ENCODE measurements at regions not wholly inside any gene's neighbourhood (a gene's known extent, or its start where the extent isn't known, plus 50 kb on each side); places are given as distances from the start of the nearest gene placed in this dataset.

DNA sequence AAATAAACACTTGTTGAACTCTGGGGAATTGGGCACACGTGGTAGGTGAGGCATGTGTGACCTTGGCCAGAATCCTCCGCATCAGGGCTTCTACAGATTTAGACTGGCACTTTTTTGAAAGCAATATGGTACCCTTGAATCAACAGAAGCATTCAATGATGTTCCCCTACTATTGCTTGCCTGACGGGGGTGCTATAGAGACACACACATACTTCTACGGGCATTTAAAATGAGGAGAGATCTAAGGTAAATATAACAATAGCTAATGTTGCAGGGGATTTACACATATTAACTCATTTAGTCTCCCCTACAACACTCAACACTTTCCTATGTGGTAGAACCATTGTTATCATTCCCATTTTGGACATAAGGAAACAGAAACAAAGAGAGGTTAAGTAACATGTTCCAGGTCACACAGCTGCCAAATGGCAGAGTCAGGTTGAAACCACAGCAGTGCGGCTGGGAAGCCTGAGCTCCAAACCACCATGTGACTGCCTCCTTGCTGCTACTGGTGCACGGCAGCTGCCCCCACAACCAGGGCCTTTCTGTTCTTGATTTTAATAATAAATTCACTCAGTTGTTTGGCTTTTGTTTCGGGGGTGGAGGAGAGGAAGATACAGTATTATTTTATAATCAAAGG, 147.4 kb downstream of the ZNF281 start:
- DNase-seq, result no peak
- H3K27ac ChIP-seq, result no peak overlapping the region
- no peaks in the 10 kb centered on the region for H3K27me3 ChIP-seq (replicated peaks in 1 of 7)
- no peak for TF ChIP-seq POLR2AphosphoS5 (IDR thresholded peaks at IDR 0.05)
- no peak for TF ChIP-seq CTCF (IDR thresholded peaks at IDR 0.05 in 8 of 11, conservative IDR thresholded peaks at IDR 0.05 in 3 of 11)
- no peak for TF ChIP-seq POLR2A (IDR thresholded peaks at IDR 0.05)
- 71 to 82% (median 73%) methylated on average over 7 of the region's 7 CpGs for WGBS, 5 donors
- no peaks in the 10 kb centered on the region for H3K9me3 ChIP-seq
- H3K36me3 ChIP-seq, result no peaks in the 10 kb centered on the region
- intact Hi-C loops (cut with DNase I; ENCODE audit: low total_unique reads), result no loop called here
- peaks cover 0 to 5% (median 0%) of the 10 kb centered on the region in 6 donors for H3K4me1 ChIP-seq
- no peak overlapping the region for H3K4me3 ChIP-seq

DNA sequence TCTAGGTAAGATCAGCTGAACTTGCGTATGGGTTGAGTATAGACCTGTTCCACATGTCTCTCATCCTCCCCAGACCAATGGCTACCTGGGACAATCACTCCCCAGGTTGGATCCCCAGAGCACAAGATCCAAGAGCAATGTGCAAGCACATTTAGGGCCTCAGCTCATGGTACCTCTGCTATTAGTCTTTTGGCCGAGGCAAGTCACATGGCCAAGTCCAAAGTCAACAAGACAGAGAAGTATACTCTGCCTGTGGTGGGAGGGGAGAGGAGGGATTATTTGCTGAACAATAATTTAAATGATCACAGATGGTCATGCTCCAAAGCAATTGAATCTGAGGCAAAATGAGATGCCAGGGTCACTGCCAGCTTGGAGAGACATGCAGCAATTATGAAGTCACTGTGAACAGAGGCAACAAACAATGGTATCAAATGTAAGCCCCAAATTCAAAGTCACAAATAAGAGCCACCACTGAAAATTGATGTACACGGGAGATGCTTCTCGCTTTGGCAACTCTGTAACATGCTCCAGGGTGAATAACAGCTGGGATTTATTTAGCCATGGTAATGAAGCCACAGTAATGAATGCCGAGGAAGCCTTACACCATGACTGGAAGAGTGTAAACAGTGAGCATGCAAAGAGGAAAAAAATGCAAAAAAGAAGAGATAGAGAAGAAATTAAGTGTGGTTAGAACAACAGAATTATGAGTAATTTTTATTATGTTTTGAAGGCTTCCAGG, 149.1 kb downstream of the ZNF281 start:
- TF ChIP-seq CTCF (IDR thresholded peaks at IDR 0.05 in 8 of 11, conservative IDR thresholded peaks at IDR 0.05 in 3 of 11), result no peak
- TF ChIP-seq POLR2A (IDR thresholded peaks at IDR 0.05), result no peak
- TF ChIP-seq POLR2AphosphoS5 (IDR thresholded peaks at IDR 0.05), result no peak
- peaks cover 0 to 4% (median 0%) of the 10 kb centered on the region in 7 donors for H3K27me3 ChIP-seq (replicated peaks in 1 of 7)
- no peak for DNase-seq
- H3K27ac ChIP-seq, result no peak overlapping the region
- no peaks in the 10 kb centered on the region for H3K9me3 ChIP-seq
- peaks cover 0 to 1% (median 0%) of the 10 kb centered on the region in 6 donors for H3K4me1 ChIP-seq
- intact Hi-C loops (cut with DNase I; ENCODE audit: low total_unique reads), result no loop called here
- 77 to 96% (median 91%) methylated on average over 4 to 5 of the region's 5 CpGs for WGBS, 5 donors
- no peaks in the 10 kb centered on the region for H3K36me3 ChIP-seq
- no peak overlapping the region for H3K4me3 ChIP-seq

- Histone ChIP-seq H3K9me3 (no peaks in the 10 kb centered on the region), H3K4me3 (no peak overlapping the region), H3K27ac (no peak overlapping the region), H3K27me3 (replicated peaks in 1 of 7) (peaks cover 0 to 4% (median 0%) of the 10 kb centered on the region in 7 donors), H3K4me1 (no peaks in the 10 kb centered on the region), H3K36me3 (no peaks in the 10 kb centered on the region)
- TF ChIP-seq POLR2A (IDR thresholded peaks at IDR 0.05) (no peak), CTCF (IDR thresholded peaks at IDR 0.05 in 8 of 11, conservative IDR thresholded peaks at IDR 0.05 in 3 of 11) (peak in 8 of 11 experiments; percentile 23 to 55 (median 46))
- no peak for DNase-seq
- 77 to 85% (median 81%) methylated on average over 10 of the region's 10 CpGs for WGBS, 5 donors
- intact Hi-C loops (cut with DNase I; ENCODE audit: low total_unique reads), result no loop called here
Measured at GRCh38 chr1:200258447-200259375, 151.1 kb downstream of the ZNF281 start.
